22Rv1 (cell line): ENCODE measurements at regions not wholly inside any gene's neighbourhood (a gene's known extent, or its start where the extent isn't known, plus 50 kb on each side); places are given as distances from the start of the nearest gene placed in this dataset.

Experiments used
- ZFX ChIP-seq: fragments of 450-650 bp; IDR thresholded peaks from 2 replicates; pipeline ENCODE4 v1.6.1; 2017; ENCODE audit warnings: antibody characterized with exemption, borderline replicate concordance
- TF ChIP-seq, protein P1 (sequence below): fragments of 450-650 bp; IDR thresholded peaks from 2 replicates; pipeline ENCODE4 v1.5.1; 2017; ENCODE audit warnings: mild to moderate bottlenecking

- TF ChIP-seq, protein P1, sequence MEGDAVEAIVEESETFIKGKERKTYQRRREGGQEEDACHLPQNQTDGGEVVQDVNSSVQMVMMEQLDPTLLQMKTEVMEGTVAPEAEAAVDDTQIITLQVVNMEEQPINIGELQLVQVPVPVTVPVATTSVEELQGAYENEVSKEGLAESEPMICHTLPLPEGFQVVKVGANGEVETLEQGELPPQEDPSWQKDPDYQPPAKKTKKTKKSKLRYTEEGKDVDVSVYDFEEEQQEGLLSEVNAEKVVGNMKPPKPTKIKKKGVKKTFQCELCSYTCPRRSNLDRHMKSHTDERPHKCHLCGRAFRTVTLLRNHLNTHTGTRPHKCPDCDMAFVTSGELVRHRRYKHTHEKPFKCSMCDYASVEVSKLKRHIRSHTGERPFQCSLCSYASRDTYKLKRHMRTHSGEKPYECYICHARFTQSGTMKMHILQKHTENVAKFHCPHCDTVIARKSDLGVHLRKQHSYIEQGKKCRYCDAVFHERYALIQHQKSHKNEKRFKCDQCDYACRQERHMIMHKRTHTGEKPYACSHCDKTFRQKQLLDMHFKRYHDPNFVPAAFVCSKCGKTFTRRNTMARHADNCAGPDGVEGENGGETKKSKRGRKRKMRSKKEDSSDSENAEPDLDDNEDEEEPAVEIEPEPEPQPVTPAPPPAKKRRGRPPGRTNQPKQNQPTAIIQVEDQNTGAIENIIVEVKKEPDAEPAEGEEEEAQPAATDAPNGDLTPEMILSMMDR: no peak
- no peak for TF ChIP-seq ZFX
These were observed 656.3 kb downstream of the ANXA1 start for GRCh38 chr9:73807952-73808351.
